ENCODE measurements at regions not wholly inside any gene's neighbourhood (a gene's known extent, or its start where the extent isn't known, plus 50 kb on each side); places are given as distances from the start of the nearest gene placed in this dataset.

DNA sequence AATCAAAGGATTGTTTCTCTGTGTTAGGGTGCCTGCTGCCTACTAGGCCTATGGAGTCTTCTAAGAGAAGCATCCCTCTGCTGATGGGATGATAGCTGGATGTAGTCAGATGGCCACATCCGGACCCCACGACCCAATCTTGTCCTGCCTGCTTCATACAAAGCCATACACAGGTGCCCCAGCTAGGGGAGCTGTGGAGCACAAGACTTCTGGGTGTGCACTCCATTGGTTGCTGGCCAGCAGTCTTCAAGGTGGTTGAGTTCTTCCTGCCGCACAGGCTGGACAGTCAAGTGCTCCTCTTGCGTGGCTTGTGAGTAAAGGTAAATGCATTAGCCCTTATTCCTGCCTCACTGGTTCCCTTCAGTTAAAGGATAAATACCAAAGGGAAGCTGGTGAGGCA, 120.2 kb downstream of the TEX36 start:
- H3K4me1 Mint-ChIP-seq (ENCODE audit: unreplicated experiment) = no peaks in the 10 kb centered on the region
- TF ChIP-seq, protein P1, sequence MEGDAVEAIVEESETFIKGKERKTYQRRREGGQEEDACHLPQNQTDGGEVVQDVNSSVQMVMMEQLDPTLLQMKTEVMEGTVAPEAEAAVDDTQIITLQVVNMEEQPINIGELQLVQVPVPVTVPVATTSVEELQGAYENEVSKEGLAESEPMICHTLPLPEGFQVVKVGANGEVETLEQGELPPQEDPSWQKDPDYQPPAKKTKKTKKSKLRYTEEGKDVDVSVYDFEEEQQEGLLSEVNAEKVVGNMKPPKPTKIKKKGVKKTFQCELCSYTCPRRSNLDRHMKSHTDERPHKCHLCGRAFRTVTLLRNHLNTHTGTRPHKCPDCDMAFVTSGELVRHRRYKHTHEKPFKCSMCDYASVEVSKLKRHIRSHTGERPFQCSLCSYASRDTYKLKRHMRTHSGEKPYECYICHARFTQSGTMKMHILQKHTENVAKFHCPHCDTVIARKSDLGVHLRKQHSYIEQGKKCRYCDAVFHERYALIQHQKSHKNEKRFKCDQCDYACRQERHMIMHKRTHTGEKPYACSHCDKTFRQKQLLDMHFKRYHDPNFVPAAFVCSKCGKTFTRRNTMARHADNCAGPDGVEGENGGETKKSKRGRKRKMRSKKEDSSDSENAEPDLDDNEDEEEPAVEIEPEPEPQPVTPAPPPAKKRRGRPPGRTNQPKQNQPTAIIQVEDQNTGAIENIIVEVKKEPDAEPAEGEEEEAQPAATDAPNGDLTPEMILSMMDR (IDR thresholded peaks at IDR 0.05) = no peak
- H3K27ac Mint-ChIP-seq (ENCODE audit: unreplicated experiment) = no peak overlapping the region
- H3K36me3 Mint-ChIP-seq (ENCODE audit: unreplicated experiment) = no peaks in the 10 kb centered on the region
- H3K27me3 Mint-ChIP-seq (ENCODE audit: unreplicated experiment) = no peaks in the 10 kb centered on the region
- H3K9me3 Mint-ChIP-seq (ENCODE audit: unreplicated experiment) = peaks cover 3% of the 10 kb centered on the region
- no peak overlapping the region for H3K4me3 Mint-ChIP-seq (ENCODE audit: unreplicated experiment)
- no peak for DNase-seq (ENCODE audit: extremely low spot score, unreplicated experiment)

- no peak for DNase-seq (ENCODE audit: extremely low spot score, unreplicated experiment)
- Mint-ChIP-seq H3K4me1 (ENCODE audit: unreplicated experiment) (no peaks in the 10 kb centered on the region), H3K27ac (ENCODE audit: unreplicated experiment) (no peak overlapping the region), H3K9me3 (ENCODE audit: unreplicated experiment) (no peaks in the 10 kb centered on the region), H3K27me3 (ENCODE audit: unreplicated experiment) (peaks cover 2% of the 10 kb centered on the region), H3K36me3 (ENCODE audit: unreplicated experiment) (no peaks in the 10 kb centered on the region), H3K4me3 (ENCODE audit: unreplicated experiment) (no peak overlapping the region)
- TF ChIP-seq, protein P1 (IDR thresholded peaks at IDR 0.05) = no peak
Observed at GRCh38 chr10:125560947-125561346, 122.0 kb downstream of the TEX36 start.

DNA sequence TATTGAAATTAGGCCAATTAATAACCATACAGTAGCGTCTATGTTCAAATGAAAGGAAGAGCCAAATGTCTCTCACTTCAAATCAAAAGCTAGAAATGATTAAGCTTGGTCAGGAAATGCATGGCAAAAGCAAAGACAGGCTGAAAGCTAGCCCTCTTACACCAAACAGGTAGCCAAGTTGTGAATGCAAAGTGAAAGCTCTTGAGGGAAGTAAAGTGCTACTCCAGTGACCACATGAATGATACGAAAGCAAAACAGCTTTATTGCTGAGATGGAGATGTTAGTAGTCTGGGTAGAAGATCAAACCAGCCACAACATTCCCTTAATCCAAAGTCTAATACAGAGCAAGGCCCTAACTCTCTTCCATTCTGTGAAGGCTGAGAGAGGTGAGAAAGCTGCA, 123.8 kb downstream of the TEX36 start:
- Mint-ChIP-seq H3K27me3 (ENCODE audit: unreplicated experiment) (peaks cover 4% of the 10 kb centered on the region), H3K36me3 (ENCODE audit: unreplicated experiment) (no peaks in the 10 kb centered on the region), H3K4me1 (ENCODE audit: unreplicated experiment) (no peaks in the 10 kb centered on the region), H3K27ac (ENCODE audit: unreplicated experiment) (no peak overlapping the region), H3K9me3 (ENCODE audit: unreplicated experiment) (no peaks in the 10 kb centered on the region), H3K4me3 (ENCODE audit: unreplicated experiment) (no peak overlapping the region)
- DNase-seq (ENCODE audit: extremely low spot score, unreplicated experiment) = no peak
- TF ChIP-seq, protein P1 (IDR thresholded peaks at IDR 0.05) = no peak

GRCh38 chr10:125557801-125558505, 125.0 kb downstream of the TEX36 start:
- H3K4me3 Mint-ChIP-seq (ENCODE audit: unreplicated experiment) = no peak overlapping the region
- H3K27ac Mint-ChIP-seq (ENCODE audit: unreplicated experiment) = no peak overlapping the region
- H3K36me3 Mint-ChIP-seq (ENCODE audit: unreplicated experiment) = no peaks in the 10 kb centered on the region
- TF ChIP-seq, protein P1 (IDR thresholded peaks at IDR 0.05) = no peak
- no peaks in the 10 kb centered on the region for H3K4me1 Mint-ChIP-seq (ENCODE audit: unreplicated experiment)
- H3K9me3 Mint-ChIP-seq (ENCODE audit: unreplicated experiment) = peaks cover 2% of the 10 kb centered on the region
- peaks cover 4% of the 10 kb centered on the region for H3K27me3 Mint-ChIP-seq (ENCODE audit: unreplicated experiment)
- DNase-seq (ENCODE audit: extremely low spot score, unreplicated experiment) = no peak

GRCh38 chr10:125557311-125557710, 125.7 kb downstream of the TEX36 start:
- Mint-ChIP-seq H3K27ac (ENCODE audit: unreplicated experiment) (no peak overlapping the region), H3K4me1 (ENCODE audit: unreplicated experiment) (no peaks in the 10 kb centered on the region), H3K4me3 (ENCODE audit: unreplicated experiment) (no peak overlapping the region), H3K27me3 (ENCODE audit: unreplicated experiment) (peaks cover 4% of the 10 kb centered on the region), H3K36me3 (ENCODE audit: unreplicated experiment) (no peaks in the 10 kb centered on the region), H3K9me3 (ENCODE audit: unreplicated experiment) (peaks cover 6% of the 10 kb centered on the region)
- TF ChIP-seq, protein P1 (IDR thresholded peaks at IDR 0.05) = no peak
- DNase-seq (ENCODE audit: extremely low spot score, unreplicated experiment) = no peak
